CD8-positive, alpha-beta memory T cell (primary cell): ENCODE measurements at regions not wholly inside any gene's neighbourhood (a gene's known extent, or its start where the extent isn't known, plus 50 kb on each side); places are given as distances from the start of the nearest gene placed in this dataset.

Source experiments
- CTCF ChIA-PET: fragments of 350-600 bp; sonication (Branson Sonifier 250); formaldehyde crosslinking; loops from one replicate; lab custom pipeline; 2021; ENCODE audit warnings: antibody characterized with exemption; lab: Charles Lee
- POLR2A ChIA-PET: fragments of 350-600 bp; sonication (Branson Sonifier 250); formaldehyde crosslinking; loops from one replicate; lab custom pipeline; 2021; ENCODE audit warnings: antibody characterized with exemption; lab: Charles Lee
- DNase-seq, 5 donors: peaks; one replicate each; pipeline versions ENCODE4 v3.0.0 to v3.0.0-alpha.2; 2020 to 2022; ENCODE audit warnings: mixed read lengths in 1 of 5
- H3K27ac ChIP-seq: one replicate; pipeline ENCODE4 v1.7.0; 2013; ENCODE audit warnings: low read depth, mild to moderate bottlenecking, low read length, moderate library complexity
- H3K27me3 ChIP-seq: 2 replicates; pipeline ENCODE4 v1.7.0; 2013; ENCODE audit warnings: low read length, mild to moderate bottlenecking; ENCODE audit not compliant: insufficient read depth, poor library complexity, severe bottlenecking
- H3K36me3 ChIP-seq: 2 replicates; pipeline ENCODE4 v1.7.0; 2013; ENCODE audit warnings: mild to moderate bottlenecking, low read length, moderate library complexity; ENCODE audit not compliant: insufficient read depth
- H3K4me1 ChIP-seq: 2 replicates; pipeline ENCODE4 v1.7.0; 2013; ENCODE audit warnings: mild to moderate bottlenecking, low read length, moderate library complexity; ENCODE audit not compliant: insufficient read depth
- H3K4me3 ChIP-seq: 2 replicates; pipeline ENCODE4 v1.7.0; 2013; ENCODE audit warnings: mild to moderate bottlenecking, low read length
- H3K9me3 ChIP-seq: 2 replicates; pipeline ENCODE4 v1.7.0; 2013; ENCODE audit warnings: mild to moderate bottlenecking, low read length
- H3K27ac Mint-ChIP-seq, 8 donors: one replicate each; pipeline ENCODE4 v1.8.0; 2020 to 2021; ENCODE audit warnings: mixed read lengths in 8 of 8, mild to moderate bottlenecking in 6 of 8, inconsistent platforms in 3 of 8, moderate library complexity in 3 of 8
- H3K27me3 Mint-ChIP-seq, 2 donors: one replicate each; pipeline ENCODE4 v1.8.0; 2020 to 2021; ENCODE audit warnings: mixed read lengths in 2 of 2, mild to moderate bottlenecking in 1 of 2, moderate library complexity in 1 of 2
- H3K36me3 Mint-ChIP-seq, 3 donors: one replicate each; pipeline ENCODE4 v1.8.0; 2020 to 2021; ENCODE audit warnings: mixed read lengths in 3 of 3, inconsistent platforms in 1 of 3, mild to moderate bottlenecking in 1 of 3
- H3K4me1 Mint-ChIP-seq, 3 donors: one replicate each; pipeline ENCODE4 v1.8.0; 2020 to 2021; ENCODE audit warnings: mixed read lengths in 3 of 3, inconsistent platforms in 1 of 3, mild to moderate bottlenecking in 1 of 3
- H3K4me3 Mint-ChIP-seq, 7 donors: one replicate each; pipeline ENCODE4 v1.8.0; 2020 to 2021; ENCODE audit warnings: mixed read lengths in 7 of 7, mild to moderate bottlenecking in 6 of 7, moderate library complexity in 4 of 7, inconsistent platforms in 2 of 7
- H3K9me3 Mint-ChIP-seq, 5 donors: one replicate each; pipeline ENCODE4 v1.8.0; 2020 to 2022; ENCODE audit warnings: mixed read lengths in 5 of 5, mild to moderate bottlenecking in 3 of 5, moderate library complexity in 2 of 5, inconsistent platforms in 1 of 5

GRCh38 chr12:126108247-126108646 lies 1043.0 kb downstream of the AACS start:
- no peak overlapping the region for H3K27ac ChIP-seq
- POLR2A ChIA-PET = no interaction called here

GRCh38 chr12:126112141-126112540 lies 1046.9 kb downstream of the AACS start:
- Histone ChIP-seq H3K4me1 (no peaks in the 10 kb centered on the region), H3K27me3 (no peaks in the 10 kb centered on the region), H3K27ac (no peak overlapping the region), H3K4me3 (no peak overlapping the region), H3K36me3 (no peaks in the 10 kb centered on the region), H3K9me3 (no peaks in the 10 kb centered on the region)
- H3K4me3 Mint-ChIP-seq = no peak overlapping the region
- POLR2A ChIA-PET = no interaction called here
- no peak for DNase-seq
- no peak overlapping the region for H3K27ac Mint-ChIP-seq
- CTCF ChIA-PET = no interaction called here
- no peaks in the 10 kb centered on the region for H3K4me1 Mint-ChIP-seq
- H3K27me3 Mint-ChIP-seq = no peaks in the 10 kb centered on the region
- peaks cover 2 to 9% (median 4%) of the 10 kb centered on the region in 5 donors for H3K9me3 Mint-ChIP-seq
- H3K36me3 Mint-ChIP-seq = no peaks in the 10 kb centered on the region

More at GRCh38 chr12:126108247-126108646, 1043.0 kb downstream of the AACS start:
- no peak overlapping the region for H3K4me3 Mint-ChIP-seq
- peaks cover 0 to 9% (median 5%) of the 10 kb centered on the region in 5 donors for H3K9me3 Mint-ChIP-seq
- H3K27me3 ChIP-seq = no peaks in the 10 kb centered on the region
- no peaks in the 10 kb centered on the region for H3K27me3 Mint-ChIP-seq
- H3K4me1 ChIP-seq = no peaks in the 10 kb centered on the region
- H3K4me3 ChIP-seq = no peak overlapping the region
- CTCF ChIA-PET = no interaction called here
- no peaks in the 10 kb centered on the region for H3K36me3 ChIP-seq
- no peak for DNase-seq
- no peak overlapping the region for H3K27ac Mint-ChIP-seq
- no peaks in the 10 kb centered on the region for H3K9me3 ChIP-seq
- H3K36me3 Mint-ChIP-seq = no peaks in the 10 kb centered on the region
- H3K4me1 Mint-ChIP-seq = no peaks in the 10 kb centered on the region

GRCh38 chr12:126112849-126113248 lies 1047.6 kb downstream of the AACS start:
- H3K36me3 Mint-ChIP-seq = no peaks in the 10 kb centered on the region
- no peak overlapping the region for H3K4me3 ChIP-seq
- peaks cover 2 to 9% (median 4%) of the 10 kb centered on the region in 5 donors for H3K9me3 Mint-ChIP-seq
- no peaks in the 10 kb centered on the region for H3K27me3 ChIP-seq
- H3K27ac Mint-ChIP-seq = peak overlapping the region in 1 of 8 donors; percentile 52
- no peak for DNase-seq
- no peak overlapping the region for H3K4me3 Mint-ChIP-seq
- no peaks in the 10 kb centered on the region for H3K9me3 ChIP-seq
- POLR2A ChIA-PET = no interaction called here
- H3K27me3 Mint-ChIP-seq = no peaks in the 10 kb centered on the region
- CTCF ChIA-PET = no interaction called here
- no peak overlapping the region for H3K27ac ChIP-seq
- H3K36me3 ChIP-seq = no peaks in the 10 kb centered on the region
- no peaks in the 10 kb centered on the region for H3K4me1 ChIP-seq
- no peaks in the 10 kb centered on the region for H3K4me1 Mint-ChIP-seq

- Mint-ChIP-seq H3K36me3 (no peaks in the 10 kb centered on the region), H3K9me3 (peaks cover 0 to 7% (median 2%) of the 10 kb centered on the region in 5 donors), H3K27ac (no peak overlapping the region), H3K4me1 (no peaks in the 10 kb centered on the region), H3K27me3 (no peaks in the 10 kb centered on the region), H3K4me3 (no peak overlapping the region)
- Histone ChIP-seq H3K4me3 (no peak overlapping the region), H3K36me3 (no peaks in the 10 kb centered on the region), H3K9me3 (no peaks in the 10 kb centered on the region), H3K27ac (no peak overlapping the region), H3K4me1 (no peaks in the 10 kb centered on the region), H3K27me3 (no peaks in the 10 kb centered on the region)
- CTCF ChIA-PET = no interaction called here
- POLR2A ChIA-PET = no interaction called here
- DNase-seq = no peak
Measured at GRCh38 chr12:126114441-126114840, 1049.2 kb downstream of the AACS start.

- Mint-ChIP-seq H3K4me3 (no peak overlapping the region), H3K9me3 (peaks cover 0 to 8% (median 2%) of the 10 kb centered on the region in 5 donors), H3K36me3 (no peaks in the 10 kb centered on the region), H3K4me1 (no peaks in the 10 kb centered on the region), H3K27me3 (no peaks in the 10 kb centered on the region), H3K27ac (no peak overlapping the region)
- H3K4me1 ChIP-seq = no peaks in the 10 kb centered on the region
- no peaks in the 10 kb centered on the region for H3K27me3 ChIP-seq
- ChIA-PET POLR2A (no interaction called here), CTCF (no interaction called here)
- no peak for DNase-seq
- H3K9me3 ChIP-seq = no peaks in the 10 kb centered on the region
- no peak overlapping the region for H3K4me3 ChIP-seq
- H3K36me3 ChIP-seq = no peaks in the 10 kb centered on the region
- no peak overlapping the region for H3K27ac ChIP-seq
Measured at GRCh38 chr12:126117502-126117901, 1052.3 kb downstream of the AACS start.

GRCh38 chr12:126139355-126139754 lies 1074.1 kb downstream of the AACS start:
- Histone ChIP-seq H3K27ac (no peak overlapping the region), H3K36me3 (no peaks in the 10 kb centered on the region), H3K9me3 (peaks cover 4% of the 10 kb centered on the region), H3K27me3 (no peaks in the 10 kb centered on the region), H3K4me3 (no peak overlapping the region), H3K4me1 (no peaks in the 10 kb centered on the region)
- H3K4me1 Mint-ChIP-seq = no peaks in the 10 kb centered on the region
- ChIA-PET CTCF (no interaction called here), POLR2A (no interaction called here)
- H3K27me3 Mint-ChIP-seq = no peaks in the 10 kb centered on the region
- DNase-seq = no peak
- H3K9me3 Mint-ChIP-seq = peaks cover 30 to 54% (median 48%) of the 10 kb centered on the region in 5 donors
- peaks cover 0 to 1% (median 0%) of the 10 kb centered on the region in 3 donors for H3K36me3 Mint-ChIP-seq
- H3K27ac Mint-ChIP-seq = no peak overlapping the region
- no peak overlapping the region for H3K4me3 Mint-ChIP-seq

GRCh38 chr12:126144603-126145002 lies 1079.4 kb downstream of the AACS start:
- Histone ChIP-seq H3K4me3 (no peak overlapping the region), H3K9me3 (no peaks in the 10 kb centered on the region), H3K36me3 (no peaks in the 10 kb centered on the region), H3K27me3 (no peaks in the 10 kb centered on the region), H3K4me1 (no peaks in the 10 kb centered on the region), H3K27ac (no peak overlapping the region)
- DNase-seq = no peak
- CTCF ChIA-PET = no interaction called here
- POLR2A ChIA-PET = no interaction called here
- Mint-ChIP-seq H3K27me3 (peaks cover 0 to 2% of the 10 kb centered on the region in 2 donors), H3K9me3 (peaks cover 13 to 25% (median 18%) of the 10 kb centered on the region in 5 donors), H3K27ac (no peak overlapping the region), H3K4me3 (no peak overlapping the region), H3K4me1 (no peaks in the 10 kb centered on the region), H3K36me3 (peaks cover 0 to 3% (median 0%) of the 10 kb centered on the region in 3 donors)

GRCh38 chr12:126147321-126147720 lies 1082.1 kb downstream of the AACS start:
- Histone ChIP-seq H3K4me1 (no peaks in the 10 kb centered on the region), H3K27me3 (no peaks in the 10 kb centered on the region), H3K27ac (no peak overlapping the region), H3K4me3 (no peak overlapping the region), H3K36me3 (no peaks in the 10 kb centered on the region), H3K9me3 (no peaks in the 10 kb centered on the region)
- Mint-ChIP-seq H3K4me3 (no peak overlapping the region), H3K36me3 (peaks cover 0 to 3% (median 0%) of the 10 kb centered on the region in 3 donors), H3K27ac (no peak overlapping the region), H3K4me1 (no peaks in the 10 kb centered on the region), H3K9me3 (peaks cover 5 to 16% (median 7%) of the 10 kb centered on the region in 5 donors), H3K27me3 (peaks cover 0 to 2% of the 10 kb centered on the region in 2 donors)
- CTCF ChIA-PET = no interaction called here
- DNase-seq = no peak
- POLR2A ChIA-PET = no interaction called here
